GM18907 (cell line): ENCODE measurements at regions not wholly inside any gene's neighbourhood (a gene's known extent, or its start where the extent isn't known, plus 50 kb on each side); places are given as distances from the start of the nearest gene placed in this dataset.

Experiments used
- ATAC-seq: cut with Tn5 transposase; IDR thresholded peaks from one replicate; pipeline ENCODE4 v1.9.1; 2021; ENCODE audit warnings: mild to moderate bottlenecking, moderate library complexity; ENCODE audit not compliant: unreplicated experiment

DNA sequence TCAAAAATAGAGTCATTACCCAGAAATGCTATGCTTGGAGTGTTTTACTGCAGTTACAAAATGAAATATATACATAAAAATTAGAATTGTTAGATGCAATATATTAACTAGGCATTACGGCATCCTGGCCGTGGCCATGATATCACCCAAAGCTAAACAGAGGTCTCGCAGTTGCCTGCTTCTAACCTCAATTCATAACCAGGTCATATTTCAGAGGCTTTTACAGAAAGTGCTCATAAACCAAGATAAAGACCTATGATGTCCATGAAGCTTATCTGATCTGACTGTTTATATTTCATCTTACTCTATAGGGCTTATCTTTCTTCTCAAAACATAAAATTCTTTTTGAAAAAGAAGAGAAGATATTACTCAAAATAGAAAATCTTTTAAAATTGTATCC, 664.5 kb upstream of the SALL1 start:
- no peak for ATAC-seq

DNA sequence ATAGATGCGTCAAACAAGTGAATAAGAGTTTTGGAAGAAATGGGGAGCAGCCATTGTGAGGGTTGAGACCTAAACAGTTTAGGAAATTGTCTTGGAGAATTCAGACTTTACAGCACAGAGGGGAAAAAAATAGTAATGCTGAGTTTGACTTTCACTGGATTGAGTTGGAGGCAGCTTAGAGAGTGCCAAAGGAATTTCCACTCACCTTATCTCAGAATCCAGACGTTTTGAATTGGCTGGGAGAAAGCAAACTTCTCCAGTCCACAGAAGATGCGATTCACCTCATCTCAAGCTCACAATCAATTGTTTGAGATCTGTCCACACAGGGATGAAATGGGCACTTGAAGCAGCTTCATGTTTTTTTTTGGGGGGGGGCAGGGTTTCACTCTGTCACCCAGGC, 663.5 kb upstream of the SALL1 start:
- no peak for ATAC-seq

GRCh38 chr16:51813609-51814008, 662.5 kb upstream of the SALL1 start:
- ATAC-seq: no peak

DNA sequence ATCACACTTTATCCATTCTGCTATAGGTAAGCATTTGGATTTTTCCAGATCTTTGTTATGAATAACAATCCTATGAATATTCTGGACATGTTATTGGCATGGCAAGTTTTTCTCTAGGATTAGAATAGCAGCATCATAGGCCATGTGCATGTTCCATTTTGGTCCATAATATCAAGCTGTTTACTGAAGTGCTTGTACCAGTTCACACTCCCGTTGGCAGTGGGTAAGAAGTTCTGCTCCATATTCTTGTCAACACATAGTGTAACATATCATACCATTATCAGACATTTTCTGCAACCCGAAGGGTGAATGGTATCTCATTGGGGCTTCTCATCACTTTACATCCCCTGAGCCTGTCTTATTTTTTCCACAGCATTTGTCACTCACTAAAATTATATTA, 661.9 kb upstream of the SALL1 start:
- no peak for ATAC-seq

GRCh38 chr16:51807551-51807950, 656.5 kb upstream of the SALL1 start:
- ATAC-seq: no peak

DNA sequence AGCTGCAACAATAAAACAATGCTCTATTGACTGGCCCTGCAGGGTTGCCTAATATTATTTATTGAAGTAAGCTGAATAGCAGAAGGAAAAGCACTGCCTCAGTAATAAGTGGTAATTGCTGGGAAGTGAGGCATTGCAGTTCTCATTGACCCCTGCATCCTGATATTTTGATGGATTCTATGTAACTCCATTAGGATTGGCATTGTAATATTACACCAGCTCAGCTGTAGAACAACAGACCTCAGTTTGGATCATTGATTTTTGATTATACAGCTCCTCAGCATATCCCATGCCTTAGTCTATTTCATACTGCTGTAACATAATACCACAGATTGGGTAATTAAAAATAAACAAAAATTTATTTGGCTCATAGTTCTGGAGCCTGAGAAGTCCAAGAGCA, 650.6 kb upstream of the SALL1 start:
- ATAC-seq: no peak

GRCh38 chr16:51797669-51798259, 646.7 kb upstream of the SALL1 start:
- no peak for ATAC-seq

DNA sequence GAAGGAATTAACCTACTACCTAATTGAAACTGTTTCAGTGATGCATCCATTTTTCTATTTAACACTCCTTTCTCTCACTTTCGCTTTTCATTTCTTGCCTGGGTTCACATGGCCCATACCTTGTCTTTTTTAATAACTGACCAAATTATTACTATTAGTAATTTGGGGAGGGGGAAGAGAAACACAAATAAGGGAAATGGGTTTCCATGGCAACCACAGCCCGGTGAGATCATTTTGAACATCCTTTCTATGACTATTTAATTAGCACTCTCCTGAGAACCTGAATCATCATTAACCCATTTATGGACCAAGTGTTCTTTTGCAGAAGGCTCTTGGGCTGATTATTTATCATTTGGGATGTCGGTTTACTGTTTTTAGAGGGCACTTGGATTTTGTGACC, 628.2 kb upstream of the SALL1 start:
- ATAC-seq: no peak

DNA sequence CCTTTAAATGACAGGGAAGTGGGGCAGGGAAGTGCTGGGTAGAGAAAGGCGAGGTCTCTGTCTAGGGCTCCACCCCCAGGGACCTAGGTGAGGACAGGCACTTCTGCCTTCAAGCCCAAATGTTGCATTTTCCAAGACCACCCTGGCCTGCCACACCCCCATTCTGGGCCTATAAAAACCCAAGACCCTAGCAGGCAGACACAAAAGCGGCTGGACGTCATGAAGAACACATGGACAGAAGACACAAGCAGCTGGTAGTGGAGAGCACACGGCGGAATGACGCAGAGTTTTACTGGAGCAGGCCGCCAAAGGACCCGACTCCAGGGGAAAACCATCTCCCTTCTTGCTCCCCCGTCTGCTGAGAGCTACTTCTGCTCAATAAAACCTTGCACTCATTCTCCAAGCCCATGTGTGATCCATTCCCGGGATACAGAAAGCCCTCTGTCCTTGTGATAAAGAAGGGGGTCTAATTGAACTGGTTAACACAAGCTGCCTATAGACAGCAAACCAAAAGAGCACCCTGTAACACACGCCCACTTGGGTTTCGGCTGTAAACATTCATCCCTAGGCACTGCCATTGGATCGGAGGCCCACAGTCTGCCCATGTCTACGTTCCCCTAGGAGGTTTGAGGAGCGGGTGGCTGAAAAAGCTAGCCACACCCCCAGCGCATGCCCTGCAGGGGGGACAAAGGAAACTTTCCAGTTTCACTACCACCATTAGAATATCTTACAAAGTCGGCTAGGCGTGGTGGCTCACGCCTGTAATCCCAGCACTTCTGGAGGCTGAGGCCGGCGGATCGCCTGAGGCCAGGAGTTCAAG, 622.2 kb upstream of the SALL1 start:
- no peak for ATAC-seq

GRCh38 chr16:51766739-51767138, 615.7 kb upstream of the SALL1 start:
- ATAC-seq: no peak

- no peak for ATAC-seq
Measured at GRCh38 chr16:51763072-51763661, 612.1 kb upstream of the SALL1 start.

- ATAC-seq: peak; percentile 88
Measured at GRCh38 chr16:51762081-51762996, 611.3 kb upstream of the SALL1 start.

DNA sequence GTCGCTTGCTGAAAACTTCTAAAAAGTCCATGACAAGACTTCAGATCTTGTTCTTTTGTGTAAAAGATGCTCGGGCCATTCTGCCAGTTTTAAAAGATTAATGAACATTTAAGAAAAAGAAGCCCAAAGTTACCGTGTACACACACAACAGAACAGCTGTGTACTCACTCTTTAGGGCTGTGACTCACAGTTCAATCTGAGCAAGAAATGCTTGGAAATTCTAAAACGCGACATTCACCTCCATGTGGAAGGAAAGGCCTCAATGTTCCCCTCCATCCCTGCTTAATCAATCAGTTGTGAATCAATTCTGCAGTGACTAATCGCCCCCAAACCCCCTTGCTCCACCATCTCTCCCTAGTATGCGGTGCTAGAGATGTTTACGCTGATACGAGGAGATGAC, 609.9 kb upstream of the SALL1 start:
- no peak for ATAC-seq

DNA sequence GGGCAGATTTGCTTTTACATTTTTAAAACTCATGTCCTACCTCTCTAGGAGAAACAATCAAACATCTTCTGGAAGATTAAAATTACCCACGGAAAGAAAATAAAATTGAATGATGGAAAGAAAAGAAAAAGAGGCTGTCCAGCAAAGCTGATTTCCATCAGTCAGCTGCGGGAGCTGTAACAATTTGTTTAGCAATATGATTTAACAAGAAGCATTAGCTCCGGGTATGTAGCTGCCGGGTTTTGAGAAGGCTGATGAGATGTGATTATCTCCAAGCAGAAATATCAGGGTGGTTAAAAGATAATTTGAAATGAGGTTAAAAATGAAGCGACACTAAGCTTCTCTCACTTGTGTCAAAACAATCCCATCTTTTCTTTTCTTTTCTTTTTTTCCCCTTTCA, 608.9 kb upstream of the SALL1 start:
- ATAC-seq: no peak

- no peak for ATAC-seq
Measured at GRCh38 chr16:51759329-51759728, 608.3 kb upstream of the SALL1 start.

DNA sequence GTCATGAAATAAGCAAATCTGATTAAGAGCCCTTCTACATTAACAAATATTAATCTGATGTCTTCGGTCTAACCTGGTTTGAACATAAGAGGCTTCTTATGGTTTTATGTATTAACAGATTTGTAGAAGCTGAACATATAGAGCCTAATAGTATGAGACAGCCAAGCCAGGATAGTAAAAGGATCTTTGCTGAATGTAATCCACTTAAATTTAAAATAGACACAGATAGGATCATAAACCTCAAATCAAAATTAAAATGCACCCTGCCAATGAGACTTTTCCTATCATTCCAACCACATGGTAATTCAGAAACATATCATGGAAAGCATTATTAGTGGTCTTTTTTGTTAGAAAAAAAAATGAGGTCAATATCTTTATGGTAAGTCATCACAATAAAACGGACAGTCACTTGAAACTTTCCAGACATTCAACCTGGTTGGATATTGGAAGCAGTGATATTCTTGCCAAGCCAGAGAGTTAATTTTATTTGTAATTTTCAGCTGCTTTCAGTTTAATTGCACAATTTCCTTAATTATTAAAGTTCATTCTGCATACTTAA, 606.9 kb upstream of the SALL1 start:
- ATAC-seq: no peak

- no peak for ATAC-seq
Measured at GRCh38 chr16:51757505-51757904, 606.4 kb upstream of the SALL1 start.

GRCh38 chr16:51757124-51757470, 606.0 kb upstream of the SALL1 start:
- ATAC-seq: no peak

DNA sequence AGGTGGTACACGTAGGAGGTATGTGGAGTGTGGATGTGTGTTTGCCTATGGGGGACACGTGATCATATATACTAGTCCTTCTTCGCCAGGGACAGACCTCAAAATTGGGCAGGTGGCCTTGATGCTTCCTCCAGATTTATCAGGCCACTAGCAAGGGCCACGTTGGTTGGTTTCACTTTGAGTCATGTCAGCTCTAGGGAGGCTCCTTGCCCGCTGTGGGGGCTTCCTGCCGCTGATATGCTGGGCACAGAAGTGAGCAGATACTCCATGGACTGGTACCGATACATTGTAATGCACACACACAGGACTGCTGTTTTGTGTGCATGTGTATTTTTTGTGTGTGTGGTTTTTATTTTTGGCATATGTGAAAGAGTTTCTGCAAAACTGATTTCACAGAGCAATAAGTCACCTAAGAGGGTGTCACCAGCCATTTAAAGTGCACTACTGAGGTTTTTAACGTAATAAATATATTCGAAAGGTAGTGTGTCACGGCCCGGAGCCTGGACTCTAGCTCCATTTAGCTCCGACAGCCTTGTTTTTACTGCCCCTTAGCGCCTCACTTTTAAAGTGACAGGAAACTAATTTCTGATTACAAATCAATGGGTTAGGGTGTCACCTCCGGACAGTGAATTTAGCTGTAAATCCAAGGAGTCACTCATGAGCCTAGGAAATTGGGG, 605.5 kb upstream of the SALL1 start:
- no peak for ATAC-seq

DNA sequence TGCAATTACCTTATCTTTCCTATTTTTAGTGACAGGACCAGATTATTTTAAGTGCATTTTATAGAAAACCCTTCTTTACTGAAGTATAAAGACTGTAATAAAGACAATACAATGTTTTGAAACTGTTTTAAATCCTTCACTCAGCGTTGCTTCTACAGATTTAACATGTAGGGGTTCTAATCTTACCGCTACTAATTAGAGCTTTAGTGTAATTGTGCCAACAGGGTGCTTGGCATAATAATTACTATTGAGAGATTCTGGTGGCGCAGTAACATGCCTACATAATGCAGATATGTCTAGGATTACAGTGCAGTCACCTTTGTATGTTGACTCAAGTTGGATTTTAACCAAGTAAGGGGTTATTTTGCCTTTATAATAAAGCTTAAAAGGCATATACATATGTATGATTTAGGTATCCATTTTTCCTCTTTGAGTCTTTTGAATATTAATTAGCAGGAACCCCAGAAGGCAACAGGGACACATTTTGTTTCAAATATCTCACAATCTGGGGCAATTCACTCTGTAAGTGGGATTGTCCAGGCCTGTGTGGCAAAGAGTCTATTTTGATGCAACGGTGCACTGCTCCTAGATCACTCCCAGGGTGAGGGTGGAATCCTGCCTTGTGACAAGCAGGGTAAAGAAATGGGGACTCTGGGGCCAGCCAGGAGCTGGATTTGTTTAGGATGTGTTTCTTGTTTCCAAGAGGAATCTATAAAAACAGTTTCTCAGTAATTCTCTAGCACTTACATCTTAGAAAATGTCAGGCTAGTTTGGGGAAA, 604.7 kb upstream of the SALL1 start:
- ATAC-seq: no peak
